HG03439 (cell line): ENCODE measurements at regions not wholly inside any gene's neighbourhood (a gene's known extent, or its start where the extent isn't known, plus 50 kb on each side); places are given as distances from the start of the nearest gene placed in this dataset.
"Not testable (repeated sequence)": the region's sequence is repeated elsewhere in the genome, so short reads cannot be mapped to it uniquely, and the experiment has no call there.

Experiments used
- ATAC-seq: cut with Tn5 transposase; IDR thresholded peaks from one replicate; pipeline ENCODE4 v1.9.1; 2021; ENCODE audit warnings: mild to moderate bottlenecking, moderate library complexity; ENCODE audit not compliant: unreplicated experiment

- no peak for ATAC-seq
These were observed 182.6 kb downstream of the ATOH1 start for GRCh38 chr4:94011190-94011589.

GRCh38 chr4:94014484-94015136 is 186.1 kb downstream of the ATOH1 start:
- ATAC-seq: no peak

GRCh38 chr4:94015956-94016355 is 187.4 kb downstream of the ATOH1 start:
- ATAC-seq: no peak

GRCh38 chr4:94032754-94033153 is 174.9 kb upstream of the SMARCAD1 start:
- no peak for ATAC-seq

GRCh38 chr4:94036964-94037363 is 170.7 kb upstream of the SMARCAD1 start:
- ATAC-seq: no peak

- ATAC-seq: no peak
These were observed 169.5 kb upstream of the SMARCAD1 start for GRCh38 chr4:94038195-94038594.

- ATAC-seq: no peak
These were observed 168.4 kb upstream of the SMARCAD1 start for GRCh38 chr4:94039226-94039625.

- not testable (repeated sequence) for ATAC-seq
These were observed 163.2 kb upstream of the SMARCAD1 start for GRCh38 chr4:94044471-94044870.

GRCh38 chr4:94063084-94063483 is 144.6 kb upstream of the SMARCAD1 start:
- no peak for ATAC-seq

GRCh38 chr4:94068753-94069719 is 138.6 kb upstream of the SMARCAD1 start:
- ATAC-seq: no peak

GRCh38 chr4:94076498-94076897 is 131.2 kb upstream of the SMARCAD1 start:
- no peak for ATAC-seq

- ATAC-seq: no peak
These were observed 123.5 kb upstream of the SMARCAD1 start for GRCh38 chr4:94084155-94084554.

- ATAC-seq: not testable (repeated sequence)
These were observed 108.5 kb upstream of the SMARCAD1 start for GRCh38 chr4:94099141-94099540.

- ATAC-seq: no peak
These were observed 95.0 kb upstream of the SMARCAD1 start for GRCh38 chr4:94112644-94113043.

- no peak for ATAC-seq
These were observed 92.0 kb upstream of the SMARCAD1 start for GRCh38 chr4:94115687-94116086.

GRCh38 chr4:94116842-94117241 is 90.8 kb upstream of the SMARCAD1 start:
- no peak for ATAC-seq

- no peak for ATAC-seq
These were observed 81.0 kb upstream of the SMARCAD1 start for GRCh38 chr4:94126669-94127068.

- peak; percentile 89 for ATAC-seq
These were observed 79.8 kb upstream of the SMARCAD1 start for GRCh38 chr4:94127707-94128328.

GRCh38 chr4:94131212-94131611 is 76.5 kb upstream of the SMARCAD1 start:
- no peak for ATAC-seq

GRCh38 chr4:94135701-94136100 is 72.0 kb upstream of the SMARCAD1 start:
- no peak for ATAC-seq

- no peak for ATAC-seq
These were observed 67.6 kb upstream of the SMARCAD1 start for GRCh38 chr4:94139931-94140612.
